Fibroblast of lung (primary cell): ENCODE measurements at regions not wholly inside any gene's neighbourhood (a gene's known extent, or its start where the extent isn't known, plus 50 kb on each side); places are given as distances from the start of the nearest gene placed in this dataset.

Source experiments
- EZH2 ChIP-seq: IDR thresholded peaks from 2 replicates; pipeline ENCODE4 v1.5.1; 2012; ENCODE audit warnings: low read length, control low read depth, mild to moderate bottlenecking; ENCODE audit errors: missing control alignments
- TF ChIP-seq, protein P1 (sequence below), 2 donors: IDR thresholded peaks in 1 of 2; conservative IDR thresholded peaks in 1 of 2; 1 replicate in 1 of 2; 2 replicates in 1 of 2; pipeline ENCODE4 v1.5.1; 2011 to 2012; ENCODE audit warnings: low read length in 2 of 2, control low read depth in 1 of 2, inconsistent platforms in 1 of 2, low read depth in 1 of 2, mild to moderate bottlenecking in 1 of 2

DNA sequence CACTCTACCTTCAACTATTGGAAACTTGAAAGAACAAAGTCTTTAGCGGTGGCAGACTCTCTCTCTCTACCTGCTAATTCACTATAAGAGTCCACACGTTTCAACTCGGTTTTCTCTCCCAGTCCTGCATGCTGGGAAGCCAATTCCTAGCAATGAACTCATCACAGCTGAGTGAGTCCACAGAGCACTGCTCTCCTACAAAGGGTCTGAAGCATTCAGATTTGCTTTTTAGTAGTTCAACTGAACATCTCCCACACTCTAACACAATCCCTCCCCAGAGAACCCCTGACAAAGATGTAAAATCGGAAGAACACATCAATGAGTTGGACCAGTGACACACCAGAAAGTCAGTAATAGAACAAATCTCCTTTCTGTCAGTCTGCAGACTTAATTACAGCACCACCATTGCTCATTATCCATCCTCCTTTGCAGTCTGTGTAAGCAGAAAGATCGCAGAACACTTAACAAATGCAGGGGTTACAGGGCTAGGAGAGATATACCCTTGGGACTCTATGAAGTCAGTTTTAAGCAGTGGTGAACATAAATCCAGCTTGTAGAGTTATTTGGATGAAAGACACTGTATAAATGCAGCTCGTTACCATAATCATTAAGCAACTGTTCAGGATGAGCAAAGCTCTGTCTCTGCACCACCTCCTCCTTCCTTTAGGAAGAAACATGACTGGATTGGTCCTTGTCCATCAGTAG lies 353.4 kb upstream of the GRIA1 start:
- TF ChIP-seq, protein P1, sequence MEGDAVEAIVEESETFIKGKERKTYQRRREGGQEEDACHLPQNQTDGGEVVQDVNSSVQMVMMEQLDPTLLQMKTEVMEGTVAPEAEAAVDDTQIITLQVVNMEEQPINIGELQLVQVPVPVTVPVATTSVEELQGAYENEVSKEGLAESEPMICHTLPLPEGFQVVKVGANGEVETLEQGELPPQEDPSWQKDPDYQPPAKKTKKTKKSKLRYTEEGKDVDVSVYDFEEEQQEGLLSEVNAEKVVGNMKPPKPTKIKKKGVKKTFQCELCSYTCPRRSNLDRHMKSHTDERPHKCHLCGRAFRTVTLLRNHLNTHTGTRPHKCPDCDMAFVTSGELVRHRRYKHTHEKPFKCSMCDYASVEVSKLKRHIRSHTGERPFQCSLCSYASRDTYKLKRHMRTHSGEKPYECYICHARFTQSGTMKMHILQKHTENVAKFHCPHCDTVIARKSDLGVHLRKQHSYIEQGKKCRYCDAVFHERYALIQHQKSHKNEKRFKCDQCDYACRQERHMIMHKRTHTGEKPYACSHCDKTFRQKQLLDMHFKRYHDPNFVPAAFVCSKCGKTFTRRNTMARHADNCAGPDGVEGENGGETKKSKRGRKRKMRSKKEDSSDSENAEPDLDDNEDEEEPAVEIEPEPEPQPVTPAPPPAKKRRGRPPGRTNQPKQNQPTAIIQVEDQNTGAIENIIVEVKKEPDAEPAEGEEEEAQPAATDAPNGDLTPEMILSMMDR (conservative IDR thresholded peaks at IDR 0.05 in 1 of 2, IDR thresholded peaks at IDR 0.05 in 1 of 2; ENCODE audit: low read depth in 1 of 2, low read length in 2 of 2), result no peak
- TF ChIP-seq EZH2, result no peak
